ENCODE measurements at regions not wholly inside any gene's neighbourhood (a gene's known extent, or its start where the extent isn't known, plus 50 kb on each side); places are given as distances from the start of the nearest gene placed in this dataset.

DNA sequence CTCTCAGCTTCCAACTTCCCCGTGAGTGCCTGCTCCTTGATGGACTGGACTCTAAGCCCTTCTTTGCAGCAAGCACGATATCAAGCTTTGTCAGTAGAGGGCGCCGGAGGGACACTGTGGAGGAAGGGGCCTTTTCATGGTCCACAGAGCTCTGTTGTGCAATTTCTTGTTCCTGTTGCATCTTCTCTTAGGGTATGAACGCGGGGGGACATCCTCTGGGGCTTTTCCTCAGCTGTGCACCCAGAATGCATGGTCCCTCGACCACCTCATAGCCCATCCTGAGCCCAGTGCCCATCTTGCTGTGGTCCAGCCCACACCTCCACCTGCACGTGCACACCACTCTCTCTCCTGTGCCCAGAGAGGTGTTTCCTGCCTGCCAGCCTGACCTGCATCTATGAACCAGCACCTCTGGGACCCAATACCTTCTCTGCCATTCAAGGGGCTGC, 556.8 kb downstream of the PTPRU start (continued):
- no peak for TF ChIP-seq ZNF232 (CRISPR knock-in tag; IDR thresholded peaks at IDR 0.05; ENCODE audit: borderline replicate concordance)
- no peak for TF ChIP-seq FOXA1 (IDR thresholded peaks at IDR 0.05)
- no peak for TF ChIP-seq FOXA1 (CRISPR knock-in tag; IDR thresholded peaks at IDR 0.05)
- no peak for TF ChIP-seq ZNF644 (CRISPR knock-in tag; IDR thresholded peaks at IDR 0.05; ENCODE audit: low read depth)
- TF ChIP-seq BHLHE40 (IDR thresholded peaks at IDR 0.05; ENCODE audit: low read length) = 0 out of 2 replicates have a peak, but pooled peaks have one; percentile 14
- TF ChIP-seq, protein P1, sequence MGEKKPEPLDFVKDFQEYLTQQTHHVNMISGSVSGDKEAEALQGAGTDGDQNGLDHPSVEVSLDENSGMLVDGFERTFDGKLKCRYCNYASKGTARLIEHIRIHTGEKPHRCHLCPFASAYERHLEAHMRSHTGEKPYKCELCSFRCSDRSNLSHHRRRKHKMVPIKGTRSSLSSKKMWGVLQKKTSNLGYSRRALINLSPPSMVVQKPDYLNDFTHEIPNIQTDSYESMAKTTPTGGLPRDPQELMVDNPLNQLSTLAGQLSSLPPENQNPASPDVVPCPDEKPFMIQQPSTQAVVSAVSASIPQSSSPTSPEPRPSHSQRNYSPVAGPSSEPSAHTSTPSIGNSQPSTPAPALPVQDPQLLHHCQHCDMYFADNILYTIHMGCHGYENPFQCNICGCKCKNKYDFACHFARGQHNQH (CRISPR knock-in tag; IDR thresholded peaks at IDR 0.05) = no peak
- TF ChIP-seq, protein P2, sequence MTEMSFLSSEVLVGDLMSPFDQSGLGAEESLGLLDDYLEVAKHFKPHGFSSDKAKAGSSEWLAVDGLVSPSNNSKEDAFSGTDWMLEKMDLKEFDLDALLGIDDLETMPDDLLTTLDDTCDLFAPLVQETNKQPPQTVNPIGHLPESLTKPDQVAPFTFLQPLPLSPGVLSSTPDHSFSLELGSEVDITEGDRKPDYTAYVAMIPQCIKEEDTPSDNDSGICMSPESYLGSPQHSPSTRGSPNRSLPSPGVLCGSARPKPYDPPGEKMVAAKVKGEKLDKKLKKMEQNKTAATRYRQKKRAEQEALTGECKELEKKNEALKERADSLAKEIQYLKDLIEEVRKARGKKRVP (CRISPR knock-in tag; IDR thresholded peaks at IDR 0.05) = peak; percentile 86 to 99
- TF ChIP-seq ZNF546 (CRISPR knock-in tag; conservative IDR thresholded peaks at IDR 0.05) = no peak
- no peak for TF ChIP-seq RBM39 (IDR thresholded peaks at IDR 0.05; ENCODE audit: low read depth, low read length, poor library complexity, severe bottlenecking)
- TF ChIP-seq, protein P3, sequence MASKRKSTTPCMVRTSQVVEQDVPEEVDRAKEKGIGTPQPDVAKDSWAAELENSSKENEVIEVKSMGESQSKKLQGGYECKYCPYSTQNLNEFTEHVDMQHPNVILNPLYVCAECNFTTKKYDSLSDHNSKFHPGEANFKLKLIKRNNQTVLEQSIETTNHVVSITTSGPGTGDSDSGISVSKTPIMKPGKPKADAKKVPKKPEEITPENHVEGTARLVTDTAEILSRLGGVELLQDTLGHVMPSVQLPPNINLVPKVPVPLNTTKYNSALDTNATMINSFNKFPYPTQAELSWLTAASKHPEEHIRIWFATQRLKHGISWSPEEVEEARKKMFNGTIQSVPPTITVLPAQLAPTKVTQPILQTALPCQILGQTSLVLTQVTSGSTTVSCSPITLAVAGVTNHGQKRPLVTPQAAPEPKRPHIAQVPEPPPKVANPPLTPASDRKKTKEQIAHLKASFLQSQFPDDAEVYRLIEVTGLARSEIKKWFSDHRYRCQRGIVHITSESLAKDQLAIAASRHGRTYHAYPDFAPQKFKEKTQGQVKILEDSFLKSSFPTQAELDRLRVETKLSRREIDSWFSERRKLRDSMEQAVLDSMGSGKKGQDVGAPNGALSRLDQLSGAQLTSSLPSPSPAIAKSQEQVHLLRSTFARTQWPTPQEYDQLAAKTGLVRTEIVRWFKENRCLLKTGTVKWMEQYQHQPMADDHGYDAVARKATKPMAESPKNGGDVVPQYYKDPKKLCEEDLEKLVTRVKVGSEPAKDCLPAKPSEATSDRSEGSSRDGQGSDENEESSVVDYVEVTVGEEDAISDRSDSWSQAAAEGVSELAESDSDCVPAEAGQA (IDR thresholded peaks at IDR 0.05; ENCODE audit: low read depth) = no peak
- TF ChIP-seq, protein P3 (CRISPR knock-in tag; IDR thresholded peaks at IDR 0.05; ENCODE audit: borderline replicate concordance) = no peak
- TF ChIP-seq YEATS2 (CRISPR knock-in tag; IDR thresholded peaks at IDR 0.05; ENCODE audit: borderline replicate concordance) = no peak
- TF ChIP-seq KDM5B (CRISPR knock-in tag; IDR thresholded peaks at IDR 0.05; ENCODE audit: borderline replicate concordance) = no peak
- 0 out of 2 replicates have a peak, but pooled peaks have one; percentile 12 for TF ChIP-seq FOXA3 (CRISPR knock-in tag; IDR thresholded peaks at IDR 0.05)
- TF ChIP-seq RORA (CRISPR knock-in tag; IDR thresholded peaks at IDR 0.05) = no peak
- TF ChIP-seq RARA (CRISPR knock-in tag; IDR thresholded peaks at IDR 0.05) = no peak
- no peak for TF ChIP-seq PAWR (CRISPR knock-in tag; IDR thresholded peaks at IDR 0.05; ENCODE audit: borderline replicate concordance)
- TF ChIP-seq RBM22 (optimal IDR thresholded peaks at IDR 0.05; ENCODE audit: low read length) = no peak
- no peak for TF ChIP-seq TEAD2 (CRISPR knock-in tag; IDR thresholded peaks at IDR 0.05)
- no peak for TF ChIP-seq RBFOX2 (IDR thresholded peaks at IDR 0.05; ENCODE audit: low read depth, low read length)
- TF ChIP-seq, protein P4, sequence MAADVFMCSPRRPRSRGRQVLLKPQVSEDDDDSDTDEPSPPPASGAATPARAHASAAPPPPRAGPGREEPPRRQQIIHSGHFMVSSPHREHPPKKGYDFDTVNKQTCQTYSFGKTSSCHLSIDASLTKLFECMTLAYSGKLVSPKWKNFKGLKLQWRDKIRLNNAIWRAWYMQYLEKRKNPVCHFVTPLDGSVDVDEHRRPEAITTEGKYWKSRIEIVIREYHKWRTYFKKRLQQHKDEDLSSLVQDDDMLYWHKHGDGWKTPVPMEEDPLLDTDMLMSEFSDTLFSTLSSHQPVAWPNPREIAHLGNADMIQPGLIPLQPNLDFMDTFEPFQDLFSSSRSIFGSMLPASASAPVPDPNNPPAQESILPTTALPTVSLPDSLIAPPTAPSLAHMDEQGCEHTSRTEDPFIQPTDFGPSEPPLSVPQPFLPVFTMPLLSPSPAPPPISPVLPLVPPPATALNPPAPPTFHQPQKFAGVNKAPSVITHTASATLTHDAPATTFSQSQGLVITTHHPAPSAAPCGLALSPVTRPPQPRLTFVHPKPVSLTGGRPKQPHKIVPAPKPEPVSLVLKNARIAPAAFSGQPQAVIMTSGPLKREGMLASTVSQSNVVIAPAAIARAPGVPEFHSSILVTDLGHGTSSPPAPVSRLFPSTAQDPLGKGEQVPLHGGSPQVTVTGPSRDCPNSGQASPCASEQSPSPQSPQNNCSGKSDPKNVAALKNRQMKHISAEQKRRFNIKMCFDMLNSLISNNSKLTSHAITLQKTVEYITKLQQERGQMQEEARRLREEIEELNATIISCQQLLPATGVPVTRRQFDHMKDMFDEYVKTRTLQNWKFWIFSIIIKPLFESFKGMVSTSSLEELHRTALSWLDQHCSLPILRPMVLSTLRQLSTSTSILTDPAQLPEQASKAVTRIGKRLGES (CRISPR knock-in tag; IDR thresholded peaks at IDR 0.05; ENCODE audit: borderline replicate concordance) = no peak
- TF ChIP-seq POLR2AphosphoS2 (IDR thresholded peaks at IDR 0.05; ENCODE audit: low read depth, low read length) = no peak
